H9 (cell line): ENCODE measurements at regions not wholly inside any gene's neighbourhood (a gene's known extent, or its start where the extent isn't known, plus 50 kb on each side); places are given as distances from the start of the nearest gene placed in this dataset.

ENCODE experiments used
- DNase-seq: peaks from one replicate; pipeline ENCODE4 v3.0.0-alpha.2; 2017
- H2AFZ ChIP-seq: one replicate; pipeline ENCODE4 v1.6.1; 2013; ENCODE audit warnings: mild to moderate bottlenecking, low read length, control low read depth, moderate library complexity
- H2AK5ac ChIP-seq: 2 replicates; pipeline ENCODE4 v1.6.1; 2013; ENCODE audit warnings: low read length, control low read depth, mixed read lengths; ENCODE audit not compliant: insufficient read length
- H2BK120ac ChIP-seq: one replicate; pipeline ENCODE4 v1.6.1; 2013; ENCODE audit warnings: low read depth, mild to moderate bottlenecking, low read length, control low read depth, inconsistent platforms; ENCODE audit not compliant: poor library complexity, severe bottlenecking
- H2BK12ac ChIP-seq: 2 replicates; pipeline ENCODE4 v1.6.1; 2013; ENCODE audit warnings: low read length, control low read depth, mixed read lengths, low read depth; ENCODE audit not compliant: insufficient read length
- H2BK15ac ChIP-seq: 2 replicates; pipeline ENCODE4 v1.6.1; 2013; ENCODE audit warnings: low read depth, low read length, control low read depth
- H2BK20ac ChIP-seq: one replicate; pipeline ENCODE4 v1.6.1; 2013; ENCODE audit warnings: low read depth, mild to moderate bottlenecking, low read length, control low read depth, inconsistent platforms; ENCODE audit not compliant: poor library complexity, severe bottlenecking
- H2BK5ac ChIP-seq: 2 replicates; pipeline ENCODE4 v1.6.1; 2013; ENCODE audit warnings: low read length, control low read depth, mixed read lengths; ENCODE audit not compliant: insufficient read length
- H3K14ac ChIP-seq: 2 replicates; pipeline ENCODE4 v1.6.1; 2013; ENCODE audit warnings: low read length, control low read depth; ENCODE audit not compliant: insufficient read depth
- H3K18ac ChIP-seq: 2 replicates; pipeline ENCODE4 v1.6.1; 2013; ENCODE audit warnings: low read depth, mild to moderate bottlenecking, mixed read lengths, low read length, control low read depth; ENCODE audit not compliant: insufficient read length
- H3K23ac ChIP-seq: 2 replicates; pipeline ENCODE4 v1.6.1; 2013; ENCODE audit warnings: low read length, control low read depth, mixed read lengths, low read depth; ENCODE audit not compliant: insufficient read length
- H3K23me2 ChIP-seq: 2 replicates; pipeline ENCODE4 v1.6.1; 2013; ENCODE audit warnings: low read depth, mild to moderate bottlenecking, mixed read lengths, low read length, control low read depth; ENCODE audit not compliant: insufficient read length, poor library complexity, severe bottlenecking
- H3K27ac ChIP-seq: 2 replicates; pipeline ENCODE4 v1.5.1; 2013; ENCODE audit warnings: low read length, control low read depth, mixed read lengths, low read depth; ENCODE audit not compliant: insufficient read length
- H3K27me3 ChIP-seq: 2 replicates; pipeline ENCODE4 v1.6.1; 2013; ENCODE audit warnings: low read length, control low read depth, inconsistent platforms; ENCODE audit not compliant: insufficient read depth
- H3K4ac ChIP-seq: 2 replicates; pipeline ENCODE4 v1.6.1; 2013; ENCODE audit warnings: low read depth, mild to moderate bottlenecking, control low read depth, inconsistent platforms, low read length, moderate library complexity
- H3K4me1 ChIP-seq: 2 replicates; pipeline ENCODE4 v1.6.1; 2013; ENCODE audit warnings: low read length, control low read depth, inconsistent platforms; ENCODE audit not compliant: insufficient read depth
- H3K4me2 ChIP-seq: 2 replicates; pipeline ENCODE4 v1.6.1; 2013; ENCODE audit warnings: low read length, control low read depth, mixed read lengths; ENCODE audit not compliant: insufficient read length, insufficient read depth
- H3K56ac ChIP-seq: 2 replicates; pipeline ENCODE4 v1.6.1; 2013; ENCODE audit warnings: low read depth, mild to moderate bottlenecking, mixed read lengths, low read length, control low read depth; ENCODE audit not compliant: insufficient read length
- H3K79me1 ChIP-seq: 2 replicates; pipeline ENCODE4 v1.6.1; 2013; ENCODE audit warnings: low read depth, mild to moderate bottlenecking, moderate library complexity, low read length, control low read depth, inconsistent platforms; ENCODE audit not compliant: insufficient read depth, poor library complexity, severe bottlenecking
- H3K79me2 ChIP-seq: 2 replicates; pipeline ENCODE4 v1.6.1; 2013; ENCODE audit warnings: low read length, control low read depth, inconsistent platforms; ENCODE audit not compliant: insufficient read depth
- H3K9ac ChIP-seq: 2 replicates; pipeline ENCODE4 v1.6.1; 2013; ENCODE audit warnings: low read length, control low read depth, mixed read lengths; ENCODE audit not compliant: insufficient read length; ENCODE audit errors: extremely low read depth
- H3K9me3 ChIP-seq: one replicate; pipeline ENCODE4 v1.6.1; 2013; ENCODE audit warnings: low read depth, low read length, inconsistent platforms; ENCODE audit not compliant: control insufficient read depth
- H3T11ph ChIP-seq: one replicate; pipeline ENCODE4 v1.6.1; 2013; ENCODE audit warnings: mild to moderate bottlenecking, low read length, control low read depth, inconsistent platforms
- H4K20me1 ChIP-seq: one replicate; pipeline ENCODE4 v1.6.1; 2013; ENCODE audit not compliant: control insufficient read depth, insufficient read length, insufficient read depth
- H4K5ac ChIP-seq: 2 replicates; pipeline ENCODE4 v1.6.1; 2013; ENCODE audit warnings: low read depth, mild to moderate bottlenecking, mixed read lengths, low read length, control low read depth; ENCODE audit not compliant: insufficient read length
- H4K8ac ChIP-seq: replicated peaks from 2 replicates; pipeline ENCODE4 v1.6.1; 2013; ENCODE audit warnings: low read length, control low read depth, mixed read lengths, low read depth; ENCODE audit not compliant: insufficient read length
- H4K91ac ChIP-seq: 2 replicates; pipeline ENCODE4 v1.6.1; 2013; ENCODE audit warnings: low read depth, mild to moderate bottlenecking, moderate library complexity, mixed read lengths, low read length, control low read depth; ENCODE audit not compliant: insufficient read length
- H3K27ac Mint-ChIP-seq, 3 experiments: 2 replicates in 2 of 3; 3 replicates in 1 of 3; pipeline ENCODE4 v1.8.0; 2020 to 2021; ENCODE audit warnings: mixed read lengths in 3 of 3, mild to moderate bottlenecking in 1 of 3, moderate library complexity in 1 of 3
- H3K27me3 Mint-ChIP-seq: 2 replicates; pipeline ENCODE4 v1.8.0; 2021; ENCODE audit warnings: low read depth, mild to moderate bottlenecking, moderate library complexity, mixed read lengths
- H3K36me3 Mint-ChIP-seq, 3 experiments: 2 replicates in 2 of 3; 3 replicates in 1 of 3; pipeline ENCODE4 v1.8.0; 2020 to 2021; ENCODE audit warnings: low read depth in 3 of 3, mixed read lengths in 3 of 3; ENCODE audit not compliant: insufficient read depth in 1 of 3
- H3K4me1 Mint-ChIP-seq, 2 experiments: 2 replicates each; pipeline ENCODE4 v1.8.0; 2020; ENCODE audit warnings: mixed read lengths in 2 of 2
- H3K4me3 Mint-ChIP-seq, 2 experiments: 2 replicates in 1 of 2; 3 replicates in 1 of 2; pipeline ENCODE4 v1.8.0; 2020 to 2021; ENCODE audit warnings: mild to moderate bottlenecking in 2 of 2, mixed read lengths in 2 of 2, moderate library complexity in 1 of 2
- H3K9me3 Mint-ChIP-seq, 2 experiments: 2 replicates in 1 of 2; 3 replicates in 1 of 2; pipeline ENCODE4 v1.8.0; 2020; ENCODE audit warnings: mild to moderate bottlenecking in 2 of 2, mixed read lengths in 2 of 2, moderate library complexity in 1 of 2
- WGBS: extraction: QIAGEN DNeasy Blood & Tissue Kit; methylation state at CpG from one replicate; pipeline ENCODE4 v1.1.7; 2013; ENCODE audit warnings: missing lambda C conversion rate, low lambda C conversion rate, mixed read lengths; ENCODE audit not compliant: insufficient read length; ENCODE audit errors: extremely low coverage; 5-methylcytosine and 5-hydroxymethylcytosine counted together
- TF ChIP-seq, protein P1 (sequence below): fragments of 200-600 bp; sonication (generic); conservative IDR thresholded peaks from 3 replicates; pipeline ENCODE4 v1.8.0; 2021; ENCODE audit warnings: antibody characterized with exemption, mild to moderate bottlenecking

DNA sequence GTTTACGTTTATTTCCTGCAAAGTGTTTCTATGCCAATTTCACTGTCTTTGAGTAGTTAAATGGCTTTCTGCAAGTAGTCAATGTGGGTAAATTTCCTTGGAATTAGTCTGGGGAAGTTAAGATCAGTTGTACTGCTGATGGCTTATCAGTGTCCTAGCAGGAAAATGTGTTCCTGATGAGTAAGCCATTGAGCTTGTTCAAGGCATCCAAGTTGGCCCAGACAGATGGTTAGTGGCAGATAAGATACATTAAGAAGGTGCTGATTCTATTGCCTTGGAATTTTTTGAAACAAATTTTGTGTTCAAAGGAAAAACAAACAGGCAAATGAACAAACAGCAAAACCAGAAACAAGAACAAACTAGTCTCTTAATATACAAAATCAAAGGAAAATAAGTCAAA is 258.4 kb downstream of the MAP2K6 start:
- H3K4me1 ChIP-seq: no peaks in the 10 kb centered on the region
- no peaks in the 10 kb centered on the region for H3K79me2 ChIP-seq
- H3K4ac ChIP-seq: no peak overlapping the region
- TF ChIP-seq, protein P1, sequence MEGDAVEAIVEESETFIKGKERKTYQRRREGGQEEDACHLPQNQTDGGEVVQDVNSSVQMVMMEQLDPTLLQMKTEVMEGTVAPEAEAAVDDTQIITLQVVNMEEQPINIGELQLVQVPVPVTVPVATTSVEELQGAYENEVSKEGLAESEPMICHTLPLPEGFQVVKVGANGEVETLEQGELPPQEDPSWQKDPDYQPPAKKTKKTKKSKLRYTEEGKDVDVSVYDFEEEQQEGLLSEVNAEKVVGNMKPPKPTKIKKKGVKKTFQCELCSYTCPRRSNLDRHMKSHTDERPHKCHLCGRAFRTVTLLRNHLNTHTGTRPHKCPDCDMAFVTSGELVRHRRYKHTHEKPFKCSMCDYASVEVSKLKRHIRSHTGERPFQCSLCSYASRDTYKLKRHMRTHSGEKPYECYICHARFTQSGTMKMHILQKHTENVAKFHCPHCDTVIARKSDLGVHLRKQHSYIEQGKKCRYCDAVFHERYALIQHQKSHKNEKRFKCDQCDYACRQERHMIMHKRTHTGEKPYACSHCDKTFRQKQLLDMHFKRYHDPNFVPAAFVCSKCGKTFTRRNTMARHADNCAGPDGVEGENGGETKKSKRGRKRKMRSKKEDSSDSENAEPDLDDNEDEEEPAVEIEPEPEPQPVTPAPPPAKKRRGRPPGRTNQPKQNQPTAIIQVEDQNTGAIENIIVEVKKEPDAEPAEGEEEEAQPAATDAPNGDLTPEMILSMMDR: no peak
- no peak overlapping the region for H4K8ac ChIP-seq
- no peak overlapping the region for H3K27ac ChIP-seq
- H3K27me3 ChIP-seq: no peaks in the 10 kb centered on the region
- no peak overlapping the region for H2BK15ac ChIP-seq
- no peak overlapping the region for H3K14ac ChIP-seq
- H3K9me3 ChIP-seq: no peaks in the 10 kb centered on the region
- no CpG with 5 or more reads among the region's 1 CpG for WGBS
- no peak overlapping the region for H3K9ac ChIP-seq
- no peaks in the 10 kb centered on the region for H3K23me2 ChIP-seq
- H4K20me1 ChIP-seq: no peaks in the 10 kb centered on the region
- Mint-ChIP-seq H3K36me3 (no peaks in the 10 kb centered on the region; a peak in 1 of 7 replicates), H3K9me3 (peaks cover 3 to 4% of the 10 kb centered on the region in 2 experiments; a peak in 2 of 5 replicates), H3K4me1 (no peaks in the 10 kb centered on the region), H3K4me3 (no peak overlapping the region), H3K27ac (no peak overlapping the region), H3K27me3 (no peaks in the 10 kb centered on the region)
- no peak overlapping the region for H3K23ac ChIP-seq
- H3K79me1 ChIP-seq: no peaks in the 10 kb centered on the region
- no peak overlapping the region for H3K18ac ChIP-seq
- H2BK5ac ChIP-seq: no peak overlapping the region
- H2AFZ ChIP-seq: no peak overlapping the region
- H2BK120ac ChIP-seq: no peak overlapping the region
- H3K56ac ChIP-seq: no peak overlapping the region
- H2BK12ac ChIP-seq: no peak overlapping the region
- DNase-seq: no peak
- no peak overlapping the region for H3K4me2 ChIP-seq
- H4K91ac ChIP-seq: no peak overlapping the region
- no peak overlapping the region for H4K5ac ChIP-seq
- H3T11ph ChIP-seq: no peak overlapping the region
- H2AK5ac ChIP-seq: no peak overlapping the region
- H2BK20ac ChIP-seq: no peak overlapping the region
